CD4-positive, alpha-beta T cell treated with Interleukin-15 for 4 hours (primary cell): ENCODE measurements at regions not wholly inside any gene's neighbourhood (a gene's known extent, or its start where the extent isn't known, plus 50 kb on each side); places are given as distances from the start of the nearest gene placed in this dataset.
"Not testable (repeated sequence)": the region's sequence is repeated elsewhere in the genome, so short reads cannot be mapped to it uniquely, and the experiment has no call there.

Source experiments
- DNase-seq: peaks from one replicate; pipeline ENCODE4 v3.0.0-alpha.2; 2020; ENCODE audit warnings: low spot score

- no peak for DNase-seq
Observed at GRCh38 chr6:121694389-121694788, 258.9 kb downstream of the GJA1 start.

- no peak for DNase-seq
Observed at GRCh38 chr6:121694801-121695251, 259.4 kb downstream of the GJA1 start.

GRCh38 chr6:121695329-121695728, 259.9 kb downstream of the GJA1 start:
- no peak for DNase-seq

GRCh38 chr6:121697921-121698320, 262.5 kb downstream of the GJA1 start:
- DNase-seq: no peak

GRCh38 chr6:121698617-121699016, 263.2 kb downstream of the GJA1 start:
- no peak for DNase-seq

GRCh38 chr6:121703129-121703528, 267.7 kb downstream of the GJA1 start:
- DNase-seq: not testable (repeated sequence)

- DNase-seq: no peak
Observed at GRCh38 chr6:121711472-121711871, 276.0 kb downstream of the GJA1 start.

- DNase-seq: no peak
Observed at GRCh38 chr6:121717686-121718085, 282.2 kb downstream of the GJA1 start.

GRCh38 chr6:121720867-121721266, 285.4 kb downstream of the GJA1 start:
- DNase-seq: not testable (repeated sequence)

- no peak for DNase-seq
Observed at GRCh38 chr6:121723623-121724022, 288.2 kb downstream of the GJA1 start.

- no peak for DNase-seq
Observed at GRCh38 chr6:121724576-121724975, 289.1 kb downstream of the GJA1 start.

GRCh38 chr6:121726596-121726995, 291.1 kb downstream of the GJA1 start:
- no peak for DNase-seq

GRCh38 chr6:121730616-121731015, 295.2 kb downstream of the GJA1 start:
- no peak for DNase-seq

- DNase-seq: no peak
Observed at GRCh38 chr6:121731381-121731780, 295.9 kb downstream of the GJA1 start.

- DNase-seq: no peak
Observed at GRCh38 chr6:121732641-121733040, 297.2 kb downstream of the GJA1 start.

GRCh38 chr6:121733234-121733633, 297.8 kb downstream of the GJA1 start:
- DNase-seq: no peak

GRCh38 chr6:121740188-121740587, 304.7 kb downstream of the GJA1 start:
- not testable (repeated sequence) for DNase-seq

- no peak for DNase-seq
Observed at GRCh38 chr6:121743691-121744090, 308.2 kb downstream of the GJA1 start.

- no peak for DNase-seq
Observed at GRCh38 chr6:121748376-121748775, 312.9 kb downstream of the GJA1 start.

- DNase-seq: no peak
Observed at GRCh38 chr6:121748850-121749249, 313.4 kb downstream of the GJA1 start.

- DNase-seq: no peak
Observed at GRCh38 chr6:121755485-121755884, 320.0 kb downstream of the GJA1 start.

- DNase-seq: no peak
Observed at GRCh38 chr6:121756666-121757065, 321.2 kb downstream of the GJA1 start.

- DNase-seq: no peak
Observed at GRCh38 chr6:121759370-121759769, 323.9 kb downstream of the GJA1 start.

- no peak for DNase-seq
Observed at GRCh38 chr6:121760191-121760590, 324.7 kb downstream of the GJA1 start.

- no peak for DNase-seq
Observed at GRCh38 chr6:121760745-121761144, 325.3 kb downstream of the GJA1 start.
